ENCODE measurements at regions not wholly inside any gene's neighbourhood (a gene's known extent, or its start where the extent isn't known, plus 50 kb on each side); places are given as distances from the start of the nearest gene placed in this dataset.

DNA sequence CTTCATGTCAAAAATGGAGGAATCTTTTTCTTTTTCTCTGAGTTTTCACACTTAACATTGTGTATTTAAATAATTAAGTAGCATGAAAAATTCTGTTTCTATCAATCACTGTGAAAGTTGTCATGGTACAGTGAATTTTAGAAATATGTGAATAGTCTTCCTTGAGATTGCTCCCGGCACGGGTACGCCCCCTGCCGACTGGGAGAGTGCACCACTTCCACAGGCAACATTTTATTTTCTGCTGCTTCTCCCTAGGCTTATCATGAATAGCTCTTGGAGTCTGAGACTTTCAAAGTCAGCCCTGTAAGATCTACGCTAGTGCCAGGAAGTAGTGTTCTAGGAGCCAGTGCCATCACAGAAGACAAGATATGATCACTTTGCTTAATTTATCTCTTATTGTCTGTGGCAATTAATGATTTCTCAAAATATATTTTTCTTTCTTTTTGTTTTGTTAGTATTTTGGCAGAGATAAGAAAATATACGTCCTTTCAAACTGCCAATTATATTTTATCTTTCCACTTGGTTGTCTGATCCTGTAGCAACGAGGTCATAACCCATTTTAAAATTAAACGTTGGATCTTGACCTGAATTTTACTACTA is 763.8 kb upstream of the AADAT start:
- TF ChIP-seq CTCF (IDR thresholded peaks at IDR 0.05; ENCODE audit: insufficient read depth, low read depth, low read length): peak; percentile 69
- TF ChIP-seq EZH2 (IDR thresholded peaks at IDR 0.05; ENCODE audit: insufficient read depth, low read length): no peak

Measured in astrocyte (in vitro differentiated cells and primary cell).